ENCODE measurements at regions not wholly inside any gene's neighbourhood (a gene's known extent, or its start where the extent isn't known, plus 50 kb on each side); places are given as distances from the start of the nearest gene placed in this dataset.
"Not testable (repeated sequence)": the region's sequence is repeated elsewhere in the genome, so short reads cannot be mapped to it uniquely, and the experiment has no call there.

GRCh38 chr5:118545470-118545869 lies 442.9 kb downstream of the DTWD2 start:
- intact Hi-C loops (cut with micrococcal nuclease), result no loop called here
- DNase-seq, result no peak
- Mint-ChIP-seq H3K4me3 (no peak overlapping the region), H3K4me1 (no peaks in the 10 kb centered on the region), H3K9me3 (no peaks in the 10 kb centered on the region), H3K27ac (no peak overlapping the region), H3K27me3 (no peaks in the 10 kb centered on the region), H3K36me3 (ENCODE audit: low read depth) (no peaks in the 10 kb centered on the region)

DNA sequence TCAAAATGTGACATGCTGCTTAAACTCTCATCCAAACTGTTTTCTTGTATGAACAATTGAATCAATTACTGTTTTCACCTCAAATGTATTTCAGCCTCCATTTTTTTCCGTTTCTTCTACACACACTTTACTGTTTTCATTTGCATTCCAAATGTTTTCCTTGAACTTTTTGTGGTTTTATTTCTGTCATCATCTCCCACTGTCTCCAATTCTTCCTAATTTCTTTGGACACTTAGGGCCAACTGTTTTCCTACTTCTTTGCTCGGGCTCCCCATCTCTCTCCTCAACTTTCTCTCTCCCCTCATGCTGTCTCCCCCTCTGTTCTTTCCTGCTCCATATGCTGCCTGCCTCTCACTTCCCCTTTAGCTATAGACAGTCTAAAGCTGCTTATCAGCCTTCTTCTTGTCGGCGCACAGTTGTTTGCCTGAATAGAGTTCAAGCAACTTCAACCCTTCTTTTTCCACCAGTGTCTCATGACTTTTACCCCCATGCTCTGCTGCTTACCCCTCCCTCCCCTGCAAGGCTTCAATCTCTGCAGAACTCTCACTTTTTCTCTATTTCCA lies 443.4 kb downstream of the DTWD2 start:
- intact Hi-C loops (cut with micrococcal nuclease), result no loop called here
- H3K27me3 Mint-ChIP-seq, result no peaks in the 10 kb centered on the region
- H3K4me1 Mint-ChIP-seq, result no peaks in the 10 kb centered on the region
- DNase-seq, result peak; percentile 50
- H3K27ac Mint-ChIP-seq, result no peak overlapping the region
- no peaks in the 10 kb centered on the region for H3K36me3 Mint-ChIP-seq (ENCODE audit: low read depth)
- no peaks in the 10 kb centered on the region for H3K9me3 Mint-ChIP-seq
- no peak overlapping the region for H3K4me3 Mint-ChIP-seq

GRCh38 chr5:118533923-118534322 lies 454.4 kb downstream of the DTWD2 start:
- peak; percentile 3 for DNase-seq
- intact Hi-C loops (cut with micrococcal nuclease), result no loop called here
- Mint-ChIP-seq H3K27me3 (no peaks in the 10 kb centered on the region), H3K4me1 (no peaks in the 10 kb centered on the region), H3K36me3 (ENCODE audit: low read depth) (no peaks in the 10 kb centered on the region), H3K9me3 (no peaks in the 10 kb centered on the region), H3K27ac (no peak overlapping the region), H3K4me3 (no peak overlapping the region)

DNA sequence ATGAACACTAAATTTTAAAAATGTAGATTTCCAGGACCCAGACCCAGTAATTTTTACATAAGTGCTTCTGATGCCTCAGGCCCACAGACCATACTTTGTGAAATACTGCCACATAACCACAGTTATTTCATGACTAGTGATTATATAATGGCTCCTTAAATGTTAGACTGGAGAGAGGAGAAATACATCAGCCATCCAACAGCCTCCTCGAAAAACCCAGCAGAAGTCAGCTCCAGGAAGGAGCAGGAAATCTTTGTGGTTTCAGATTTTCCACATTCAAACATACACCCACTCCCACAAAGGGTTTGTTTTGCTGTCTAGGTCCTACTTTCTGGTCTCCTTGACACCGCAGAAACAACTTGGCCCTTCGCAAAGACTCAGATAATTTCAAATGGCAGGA lies 455.2 kb downstream of the DTWD2 start:
- Mint-ChIP-seq H3K4me1 (no peaks in the 10 kb centered on the region), H3K9me3 (no peaks in the 10 kb centered on the region), H3K27ac (no peak overlapping the region), H3K36me3 (ENCODE audit: low read depth) (no peaks in the 10 kb centered on the region), H3K27me3 (no peaks in the 10 kb centered on the region), H3K4me3 (no peak overlapping the region)
- peak; percentile 27 for DNase-seq
- intact Hi-C loops (cut with micrococcal nuclease), result no loop called here

DNA sequence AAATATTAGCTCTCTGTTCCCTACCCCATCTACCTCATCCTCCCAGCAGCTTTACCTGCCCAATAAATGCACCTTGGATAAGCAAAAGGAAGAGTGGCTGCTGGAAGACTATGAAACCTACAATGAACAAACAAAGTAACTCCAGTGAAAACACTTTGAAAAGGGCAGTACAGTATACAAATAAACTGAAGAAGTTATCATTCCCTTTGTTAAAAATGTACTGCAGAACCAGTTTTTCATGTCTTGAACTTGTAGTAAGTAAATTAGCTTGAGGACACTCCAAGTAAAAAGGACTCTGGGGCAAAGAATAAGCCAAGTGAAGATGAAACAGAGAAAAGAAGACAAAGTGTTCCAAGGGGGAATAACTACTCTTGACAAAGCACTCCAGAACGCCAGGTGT lies 457.1 kb downstream of the DTWD2 start:
- Mint-ChIP-seq H3K9me3 (no peaks in the 10 kb centered on the region), H3K27me3 (no peaks in the 10 kb centered on the region), H3K36me3 (ENCODE audit: low read depth) (no peaks in the 10 kb centered on the region), H3K4me3 (no peak overlapping the region), H3K27ac (no peak overlapping the region), H3K4me1 (no peaks in the 10 kb centered on the region)
- intact Hi-C loops (cut with micrococcal nuclease), result no loop called here
- DNase-seq, result peak; percentile 8

GRCh38 chr5:118529361-118530144 lies 458.8 kb downstream of the DTWD2 start:
- no peak overlapping the region for H3K4me3 Mint-ChIP-seq
- no peaks in the 10 kb centered on the region for H3K9me3 Mint-ChIP-seq
- intact Hi-C loops (cut with micrococcal nuclease), result no loop called here
- H3K36me3 Mint-ChIP-seq (ENCODE audit: low read depth), result no peaks in the 10 kb centered on the region
- DNase-seq, result peak; percentile 32
- H3K4me1 Mint-ChIP-seq, result no peaks in the 10 kb centered on the region
- H3K27me3 Mint-ChIP-seq, result peaks cover 2% of the 10 kb centered on the region
- no peak overlapping the region for H3K27ac Mint-ChIP-seq

DNA sequence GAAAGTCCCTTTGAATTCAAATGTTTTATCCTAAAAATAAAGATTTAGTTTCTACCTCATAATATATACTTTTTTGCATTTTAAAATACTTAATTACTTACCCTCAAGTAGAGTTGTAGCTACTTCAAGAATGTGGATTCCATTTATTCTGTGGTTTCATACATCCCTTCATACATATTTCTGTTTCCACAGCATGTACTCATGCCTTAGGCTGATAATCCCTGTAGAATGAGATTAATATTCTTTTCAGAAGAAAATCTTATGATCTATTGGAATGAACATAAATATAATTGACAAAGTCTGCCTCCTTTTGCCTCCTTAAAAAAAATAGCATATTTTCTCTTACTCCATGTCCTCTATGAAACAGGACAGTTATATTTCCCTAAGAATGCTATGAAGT lies 465.7 kb downstream of the DTWD2 start:
- Mint-ChIP-seq H3K27me3 (peaks cover 2% of the 10 kb centered on the region), H3K4me3 (no peak overlapping the region), H3K4me1 (no peaks in the 10 kb centered on the region), H3K9me3 (no peaks in the 10 kb centered on the region), H3K36me3 (ENCODE audit: low read depth) (no peaks in the 10 kb centered on the region), H3K27ac (no peak overlapping the region)
- intact Hi-C loops (cut with micrococcal nuclease), result no loop called here
- DNase-seq, result no peak

- peak; percentile 19 for DNase-seq
- Mint-ChIP-seq H3K4me3 (no peak overlapping the region), H3K27me3 (peaks cover under 1% of the 10 kb centered on the region), H3K36me3 (ENCODE audit: low read depth) (no peaks in the 10 kb centered on the region), H3K27ac (no peak overlapping the region), H3K4me1 (no peaks in the 10 kb centered on the region), H3K9me3 (no peaks in the 10 kb centered on the region)
- intact Hi-C loops (cut with micrococcal nuclease), result no loop called here
Observed at GRCh38 chr5:118520771-118521415, 467.5 kb downstream of the DTWD2 start.

DNA sequence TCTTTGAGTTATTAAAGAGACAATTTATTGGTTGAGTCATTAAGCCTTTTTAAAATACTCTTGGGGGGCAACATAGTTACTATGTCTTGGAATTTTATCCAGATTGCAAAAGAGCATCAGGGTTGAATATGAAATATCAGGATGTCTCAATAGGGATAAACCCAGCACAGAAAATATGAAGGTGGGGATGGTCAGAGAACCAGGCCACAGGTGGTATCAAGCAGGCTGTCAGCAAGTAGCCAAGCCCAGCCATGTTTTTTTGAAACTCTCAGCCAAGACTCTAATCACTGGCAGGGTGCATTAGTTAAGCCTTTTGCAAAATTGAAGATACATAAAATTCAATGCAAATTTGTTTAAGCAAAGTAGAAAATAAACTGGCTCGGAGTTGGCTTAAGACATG lies 468.9 kb downstream of the DTWD2 start:
- H3K27me3 Mint-ChIP-seq, result no peaks in the 10 kb centered on the region
- no peak overlapping the region for H3K4me3 Mint-ChIP-seq
- intact Hi-C loops (cut with micrococcal nuclease), result no loop called here
- no peaks in the 10 kb centered on the region for H3K4me1 Mint-ChIP-seq
- DNase-seq, result peak; percentile 9
- no peaks in the 10 kb centered on the region for H3K36me3 Mint-ChIP-seq (ENCODE audit: low read depth)
- no peaks in the 10 kb centered on the region for H3K9me3 Mint-ChIP-seq
- H3K27ac Mint-ChIP-seq, result no peak overlapping the region

DNA sequence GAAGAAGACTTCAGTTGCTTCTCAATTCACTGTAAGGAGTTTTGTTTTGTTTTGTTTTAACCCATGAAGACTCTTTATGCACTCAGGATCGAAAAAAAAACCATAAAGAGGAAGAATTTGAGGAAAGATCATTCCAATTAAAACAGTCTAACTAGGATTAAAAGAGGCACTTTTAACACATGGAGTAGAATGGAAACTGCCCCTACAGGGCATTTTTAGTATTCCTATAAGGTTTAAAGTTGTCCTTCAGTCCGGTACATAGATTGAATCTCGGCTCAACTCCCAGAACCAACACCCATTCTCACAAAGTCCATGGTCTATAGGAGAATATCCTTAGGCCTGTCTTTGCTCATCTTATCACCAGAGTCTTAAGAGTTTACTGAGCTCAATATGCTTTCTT lies 469.6 kb downstream of the DTWD2 start:
- no peaks in the 10 kb centered on the region for H3K36me3 Mint-ChIP-seq (ENCODE audit: low read depth)
- no peaks in the 10 kb centered on the region for H3K4me1 Mint-ChIP-seq
- H3K27ac Mint-ChIP-seq, result no peak overlapping the region

DNA sequence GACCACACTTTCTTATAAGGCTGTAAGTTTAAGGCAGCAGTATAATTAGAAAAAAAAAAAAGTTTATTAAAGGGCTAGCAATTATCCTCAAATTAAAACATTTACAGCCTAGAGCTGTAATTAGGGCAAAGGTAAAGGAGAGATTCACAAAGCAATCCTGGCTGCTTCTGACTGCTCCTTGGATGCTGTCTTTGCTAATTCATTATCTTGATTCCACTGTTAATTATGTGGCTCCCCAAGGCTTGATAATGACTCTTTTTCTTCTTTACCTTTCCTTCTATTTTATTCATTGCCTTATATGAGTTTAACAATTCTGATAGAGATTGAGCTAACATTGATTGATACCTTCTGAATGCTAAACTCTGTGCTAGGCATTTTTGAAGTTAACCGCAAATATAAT lies 476.5 kb downstream of the DTWD2 start:
- intact Hi-C loops (cut with micrococcal nuclease), result no loop called here
- no peaks in the 10 kb centered on the region for H3K9me3 Mint-ChIP-seq
- H3K4me1 Mint-ChIP-seq, result no peaks in the 10 kb centered on the region
- no peak overlapping the region for H3K4me3 Mint-ChIP-seq
- no peaks in the 10 kb centered on the region for H3K36me3 Mint-ChIP-seq (ENCODE audit: low read depth)
- no peak overlapping the region for H3K27ac Mint-ChIP-seq
- no peaks in the 10 kb centered on the region for H3K27me3 Mint-ChIP-seq
- no peak for DNase-seq

More for the DNA sequence above, 469.6 kb downstream of the DTWD2 start:
- H3K9me3 Mint-ChIP-seq, result no peaks in the 10 kb centered on the region
- intact Hi-C loops (cut with micrococcal nuclease), result no loop called here
- DNase-seq, result peak; percentile 2
- H3K4me3 Mint-ChIP-seq, result no peak overlapping the region
- no peaks in the 10 kb centered on the region for H3K27me3 Mint-ChIP-seq

DNA sequence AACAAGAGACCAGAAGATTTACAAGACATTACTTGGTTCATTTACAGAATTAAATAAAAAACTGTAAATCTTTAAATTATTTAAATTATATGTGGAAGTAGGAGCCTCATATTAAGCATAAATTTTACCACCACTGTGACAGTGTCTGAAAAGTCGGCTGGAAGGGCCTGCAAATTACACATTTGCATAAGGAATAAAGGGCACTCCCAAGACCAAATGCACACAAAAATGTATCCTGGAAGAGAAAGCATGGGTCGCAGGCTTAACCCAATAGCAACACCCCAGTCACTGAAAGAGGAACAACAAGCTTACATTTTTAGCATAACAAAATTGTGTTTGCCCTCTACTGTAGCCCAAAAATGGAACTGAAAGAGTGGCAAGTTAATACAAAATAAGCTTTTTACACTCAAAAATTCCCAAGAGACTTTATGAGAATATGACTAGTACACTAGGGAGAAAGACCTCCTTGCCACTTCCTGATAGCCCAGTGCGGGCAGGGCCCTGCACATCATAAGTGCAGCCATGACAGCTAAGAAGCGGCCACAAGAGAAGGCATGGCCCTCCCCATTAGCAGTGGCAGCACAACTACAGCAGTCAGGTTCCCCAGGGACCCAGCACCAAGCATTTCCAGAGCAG lies 482.0 kb downstream of the DTWD2 start:
- Mint-ChIP-seq H3K27ac (no peak overlapping the region), H3K9me3 (peaks cover 7% of the 10 kb centered on the region), H3K4me1 (no peaks in the 10 kb centered on the region), H3K27me3 (no peaks in the 10 kb centered on the region), H3K36me3 (ENCODE audit: low read depth) (no peaks in the 10 kb centered on the region), H3K4me3 (no peak overlapping the region)
- DNase-seq, result no peak
- intact Hi-C loops (cut with micrococcal nuclease), result no loop called here

DNA sequence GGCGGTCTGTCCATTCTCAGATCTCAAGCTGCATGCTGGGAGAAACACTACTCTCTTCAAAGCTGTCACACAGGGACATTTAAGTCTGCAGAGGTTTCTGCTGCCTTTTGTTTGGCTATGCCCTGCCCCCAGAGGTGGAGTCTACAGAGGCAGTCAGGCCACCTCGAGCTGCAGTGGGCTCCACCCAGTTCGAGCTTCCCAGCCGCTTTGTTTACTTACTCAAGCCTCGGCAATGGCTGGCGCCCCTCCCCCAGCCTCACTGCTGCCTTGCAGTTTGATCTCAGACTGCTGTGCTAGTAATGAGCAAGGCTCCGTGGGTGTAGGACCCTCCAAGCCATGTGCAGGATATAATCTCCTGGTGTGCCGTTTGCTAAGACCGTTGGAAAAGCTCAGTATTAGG lies 486.1 kb downstream of the DTWD2 start:
- H3K27ac Mint-ChIP-seq; H3K36me3 Mint-ChIP-seq (ENCODE audit: low read depth); H3K9me3 Mint-ChIP-seq; H3K4me3 Mint-ChIP-seq; intact Hi-C loops (cut with micrococcal nuclease); H3K4me1 Mint-ChIP-seq; DNase-seq; H3K27me3 Mint-ChIP-seq: not testable (repeated sequence)

DNA sequence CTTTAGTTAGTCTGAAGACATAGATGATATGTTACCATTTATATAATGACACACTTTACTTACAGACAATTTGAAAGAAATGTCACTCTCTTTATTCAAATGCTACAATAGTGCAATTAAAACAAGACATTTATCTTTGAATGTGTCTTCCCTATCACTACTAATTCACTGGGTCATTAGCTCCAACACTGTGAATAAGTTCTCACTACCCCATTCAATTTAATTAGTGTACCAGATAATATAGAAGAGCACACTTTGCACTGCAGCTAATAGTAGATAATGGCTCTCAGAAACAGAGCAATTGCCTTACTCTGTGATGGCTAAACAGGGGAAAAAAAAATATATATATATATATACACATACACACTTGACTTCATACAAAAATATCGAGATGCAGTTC lies 497.0 kb downstream of the DTWD2 start:
- intact Hi-C loops (cut with micrococcal nuclease), result no loop called here
- H3K36me3 Mint-ChIP-seq (ENCODE audit: low read depth), result no peaks in the 10 kb centered on the region
- no peak overlapping the region for H3K4me3 Mint-ChIP-seq
- no peaks in the 10 kb centered on the region for H3K9me3 Mint-ChIP-seq
- no peaks in the 10 kb centered on the region for H3K4me1 Mint-ChIP-seq
- no peak overlapping the region for H3K27ac Mint-ChIP-seq
- H3K27me3 Mint-ChIP-seq, result no peaks in the 10 kb centered on the region
- DNase-seq, result no peak

Measured in activated CD4-positive, alpha-beta T cell treated with anti-CD3 and anti-CD28 coated beads, Interleukin-2, amount 10 ng/mL, durations not matched to agents 24 days and 14 days (primary cell).